ENCODE measurements at regions not wholly inside any gene's neighbourhood (a gene's known extent, or its start where the extent isn't known, plus 50 kb on each side); places are given as distances from the start of the nearest gene placed in this dataset.

GRCh38 chr22:49251371-49251770 lies 576.3 kb downstream of the BRD1 start:
- TF ChIP-seq CTCF (IDR thresholded peaks at IDR 0.05; ENCODE audit: insufficient read depth, low read length) (no peak), REST (IDR thresholded peaks at IDR 0.05; ENCODE audit: insufficient replicate concordance, low read depth) (no peak), POLR2AphosphoS5 (IDR thresholded peaks at IDR 0.05; ENCODE audit: low read depth) (no peak), GABPA (IDR thresholded peaks at IDR 0.05; ENCODE audit: low read depth) (no peak)

Data from HL-60 (cell line).